PC-9 (cell line): ENCODE measurements at regions not wholly inside any gene's neighbourhood (a gene's known extent, or its start where the extent isn't known, plus 50 kb on each side); places are given as distances from the start of the nearest gene placed in this dataset.

Experiments used
- EZH2 ChIP-seq: fragments of 200-600 bp; sonication (generic); IDR thresholded peaks from 2 replicates; pipeline ENCODE4 v1.8.0; 2017; ENCODE audit warnings: antibody characterized with exemption, low read depth
- TF ChIP-seq, protein P1 (sequence below): fragments of 200-600 bp; sonication (generic); conservative IDR thresholded peaks from 2 replicates; pipeline ENCODE4 v1.6.1; 2017; ENCODE audit warnings: mixed run types, antibody characterized with exemption, mild to moderate bottlenecking, moderate library complexity

DNA sequence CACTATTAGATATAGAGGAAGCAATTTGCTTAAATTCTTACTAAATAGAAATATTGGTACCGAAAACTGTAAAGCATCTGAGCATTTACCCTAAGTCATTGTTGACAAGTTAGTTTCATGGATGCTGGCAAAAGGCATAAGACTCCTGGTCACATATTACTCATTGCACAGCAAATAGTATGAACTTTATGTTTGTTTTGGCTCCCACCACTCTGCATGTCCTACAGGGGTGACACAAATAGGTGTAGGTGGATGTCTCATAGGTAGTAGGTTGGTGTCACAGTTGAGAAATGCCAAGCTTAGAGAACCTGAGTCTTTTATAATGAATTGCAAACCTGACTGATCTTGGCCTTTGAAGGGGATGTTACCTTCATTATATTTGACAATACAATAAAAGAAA is 199.6 kb upstream of the SEMA3D start:
- TF ChIP-seq, protein P1, sequence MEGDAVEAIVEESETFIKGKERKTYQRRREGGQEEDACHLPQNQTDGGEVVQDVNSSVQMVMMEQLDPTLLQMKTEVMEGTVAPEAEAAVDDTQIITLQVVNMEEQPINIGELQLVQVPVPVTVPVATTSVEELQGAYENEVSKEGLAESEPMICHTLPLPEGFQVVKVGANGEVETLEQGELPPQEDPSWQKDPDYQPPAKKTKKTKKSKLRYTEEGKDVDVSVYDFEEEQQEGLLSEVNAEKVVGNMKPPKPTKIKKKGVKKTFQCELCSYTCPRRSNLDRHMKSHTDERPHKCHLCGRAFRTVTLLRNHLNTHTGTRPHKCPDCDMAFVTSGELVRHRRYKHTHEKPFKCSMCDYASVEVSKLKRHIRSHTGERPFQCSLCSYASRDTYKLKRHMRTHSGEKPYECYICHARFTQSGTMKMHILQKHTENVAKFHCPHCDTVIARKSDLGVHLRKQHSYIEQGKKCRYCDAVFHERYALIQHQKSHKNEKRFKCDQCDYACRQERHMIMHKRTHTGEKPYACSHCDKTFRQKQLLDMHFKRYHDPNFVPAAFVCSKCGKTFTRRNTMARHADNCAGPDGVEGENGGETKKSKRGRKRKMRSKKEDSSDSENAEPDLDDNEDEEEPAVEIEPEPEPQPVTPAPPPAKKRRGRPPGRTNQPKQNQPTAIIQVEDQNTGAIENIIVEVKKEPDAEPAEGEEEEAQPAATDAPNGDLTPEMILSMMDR, result no peak
- TF ChIP-seq EZH2, result no peak
